ENCODE measurements at regions not wholly inside any gene's neighbourhood (a gene's known extent, or its start where the extent isn't known, plus 50 kb on each side); places are given as distances from the start of the nearest gene placed in this dataset.

GRCh38 chr4:11546391-11547175 lies 117.9 kb upstream of the HS3ST1 start:
- no peak for DNase-seq

- DNase-seq, result no peak
Observed at GRCh38 chr4:11545651-11546050, 117.0 kb upstream of the HS3ST1 start.

- DNase-seq, result no peak
Observed at GRCh38 chr4:11544211-11544610, 115.5 kb upstream of the HS3ST1 start.

GRCh38 chr4:11543706-11544105 lies 115.0 kb upstream of the HS3ST1 start:
- no peak for DNase-seq

GRCh38 chr4:11542952-11543351 lies 114.3 kb upstream of the HS3ST1 start:
- no peak for DNase-seq

- DNase-seq, result no peak
Observed at GRCh38 chr4:11537846-11538245, 109.2 kb upstream of the HS3ST1 start.

GRCh38 chr4:11535333-11535732 lies 106.6 kb upstream of the HS3ST1 start:
- DNase-seq, result no peak

- no peak for DNase-seq
Observed at GRCh38 chr4:11534623-11535302, 106.1 kb upstream of the HS3ST1 start.

- DNase-seq, result no peak
Observed at GRCh38 chr4:11532138-11532537, 103.4 kb upstream of the HS3ST1 start.

- DNase-seq, result no peak
Observed at GRCh38 chr4:11529625-11530201, 101.0 kb upstream of the HS3ST1 start.

- no peak for DNase-seq
Observed at GRCh38 chr4:11525085-11525484, 96.4 kb upstream of the HS3ST1 start.

- no peak for DNase-seq
Observed at GRCh38 chr4:11518754-11519153, 90.1 kb upstream of the HS3ST1 start.

GRCh38 chr4:11514779-11515419 lies 86.2 kb upstream of the HS3ST1 start:
- no peak for DNase-seq

GRCh38 chr4:11514003-11514402 lies 85.3 kb upstream of the HS3ST1 start:
- DNase-seq, result no peak

- no peak for DNase-seq
Observed at GRCh38 chr4:11512871-11513270, 84.2 kb upstream of the HS3ST1 start.

- DNase-seq, result no peak
Observed at GRCh38 chr4:11511321-11511720, 82.6 kb upstream of the HS3ST1 start.

GRCh38 chr4:11507920-11508319 lies 79.2 kb upstream of the HS3ST1 start:
- DNase-seq, result no peak

GRCh38 chr4:11506194-11506593 lies 77.5 kb upstream of the HS3ST1 start:
- no peak for DNase-seq

GRCh38 chr4:11505221-11505971 lies 76.7 kb upstream of the HS3ST1 start:
- no peak for DNase-seq

- DNase-seq, result no peak
Observed at GRCh38 chr4:11503166-11503565, 74.5 kb upstream of the HS3ST1 start.

GRCh38 chr4:11497972-11498371 lies 69.3 kb upstream of the HS3ST1 start:
- no peak for DNase-seq

- DNase-seq, result no peak
Observed at GRCh38 chr4:11497212-11497806, 68.6 kb upstream of the HS3ST1 start.

All from GF-D8 (cell line).